ENCODE measurements at regions not wholly inside any gene's neighbourhood (a gene's known extent, or its start where the extent isn't known, plus 50 kb on each side); places are given as distances from the start of the nearest gene placed in this dataset.

GRCh38 chr2:125169022-125169763 is 1144.1 kb downstream of the CNTNAP5 start:
- Histone ChIP-seq H3K9me1 (ENCODE audit: insufficient read depth, low read length) (no peaks in the 10 kb centered on the region), H3K27ac (ENCODE audit: insufficient read depth, low read length) (no peak overlapping the region), H4K20me1 (ENCODE audit: insufficient read depth, low read length) (no peaks in the 10 kb centered on the region), H3K4me2 (ENCODE audit: low read depth, low read length) (no peak overlapping the region), H3K36me3 (ENCODE audit: control insufficient read depth, insufficient read depth, low read length) (no peaks in the 10 kb centered on the region), H3K9me3 (ENCODE audit: control insufficient read depth, insufficient read depth, low read length) (0 out of 2 replicates have a peak, but pooled peaks cover 2% of the 10 kb centered on the region), H2AFZ (replicated peaks; ENCODE audit: low read length, poor library complexity) (no peak overlapping the region), H3K14ac (replicated peaks; ENCODE audit: low read depth, low read length) (no peak overlapping the region), H2BK5ac (ENCODE audit: low read depth, low read length, poor library complexity, severe bottlenecking) (no peak overlapping the region), H2BK20ac (ENCODE audit: low read depth, low read length) (no peak overlapping the region), H3K27me3 (ENCODE audit: control insufficient read depth, insufficient read depth, low read length) (no peaks in the 10 kb centered on the region), H2AK5ac (ENCODE audit: low read depth, low read length) (no peak overlapping the region), H2AK9ac (replicated peaks; ENCODE audit: low read depth, low read length, poor library complexity) (no peak overlapping the region), H2BK15ac (ENCODE audit: low read depth, low read length) (no peak overlapping the region), H3K18ac (ENCODE audit: low read depth, low read length) (no peak overlapping the region), H3K56ac (ENCODE audit: extremely low read depth, insufficient read depth, low read length) (no peak overlapping the region), H2BK120ac (ENCODE audit: low read depth, low read length) (no peak overlapping the region), H3K4me1 (ENCODE audit: control insufficient read depth, insufficient read depth, low read length) (no peaks in the 10 kb centered on the region), H3K23ac (ENCODE audit: low read depth, low read length) (no peak overlapping the region), H4K5ac (ENCODE audit: low read depth, low read length) (no peak overlapping the region), H3K79me1 (ENCODE audit: low read depth in 1 of 2, low read length in 2 of 2) (no peaks in the 10 kb centered on the region), H4K8ac (ENCODE audit: low read depth in 2 of 2, low read length in 2 of 2) (no peak overlapping the region), H3K4ac (ENCODE audit: low read depth, low read length) (no peak overlapping the region), H4K91ac (ENCODE audit: insufficient read depth, low read depth, low read length) (no peak overlapping the region), H3K4me3 (ENCODE audit: insufficient read depth, low read depth, low read length) (no peak overlapping the region), H3K9ac (ENCODE audit: low read depth, low read length) (no peak overlapping the region)
- dilution Hi-C loops (cut with HindIII; ENCODE audit: low sequenced_read_pairs, unreplicated experiment) (no loop called here), in situ Hi-C loops (cut with MboI; ENCODE audit: low sequenced_read_pairs) (no loop called here), intact Hi-C loops (cut with micrococcal nuclease) (no loop called here)
- ATAC-seq (ENCODE audit: low read depth) (no peak), DNase-seq (peak; percentile 16)
- no TSS peak for BruUV-seq (replicated peaks)
- TF ChIP-seq CEBPB (IDR thresholded peaks at IDR 0.05; ENCODE audit: low read depth, low read length): no peak
- TF ChIP-seq ELK1 (IDR thresholded peaks at IDR 0.05; ENCODE audit: borderline replicate concordance, low read depth, low read length): no peak
- no peak for TF ChIP-seq CHD1 (IDR thresholded peaks at IDR 0.05; ENCODE audit: low read depth, low read length)
- no peak for TF ChIP-seq RCOR1 (IDR thresholded peaks at IDR 0.05; ENCODE audit: insufficient replicate concordance, low read length)
- TF ChIP-seq RFX5 (IDR thresholded peaks at IDR 0.05; ENCODE audit: low read depth, low read length): no peak
- no peak for TF ChIP-seq MAFK (IDR thresholded peaks at IDR 0.05; ENCODE audit: low read depth, low read length)
- no peak for TF ChIP-seq MXI1 (IDR thresholded peaks at IDR 0.05; ENCODE audit: borderline replicate concordance, low read depth, low read length)
- no peak for TF ChIP-seq FOS (IDR thresholded peaks at IDR 0.05; ENCODE audit: low read depth, low read length)
- TF ChIP-seq CTCF (conservative IDR thresholded peaks at IDR 0.05; ENCODE audit: low read depth, low read length): no peak
- TF ChIP-seq POLR2A (IDR thresholded peaks at IDR 0.05; ENCODE audit: low read depth, low read length): no peak
- no peak for TF ChIP-seq RAD21 (IDR thresholded peaks at IDR 0.05; ENCODE audit: low read length)
- TF ChIP-seq NFE2L2 (IDR thresholded peaks at IDR 0.05; ENCODE audit: low read depth, low read length): no peak
- TF ChIP-seq USF2 (IDR thresholded peaks at IDR 0.05; ENCODE audit: low read depth, low read length): no peak
- TF ChIP-seq MAZ (IDR thresholded peaks at IDR 0.05; ENCODE audit: borderline replicate concordance, low read depth, low read length): no peak
- no peak for TF ChIP-seq SMC3 (IDR thresholded peaks at IDR 0.05; ENCODE audit: low read depth, low read length)
- TF ChIP-seq BHLHE40 (IDR thresholded peaks at IDR 0.05; ENCODE audit: low read depth, low read length): no peak
- ChIA-PET CTCF (interaction anchor here (0.6 kb wide), 1 partner anchor 196 kb away, joined by 3 read pairs; no protein-coding TSS in a partner anchor), POLR2A (ENCODE audit: unreplicated experiment) (no interaction called here)
- WGBS, 2 experiments (ENCODE audit: extremely low coverage in 2 of 2, insufficient read length in 1 of 2): no CpG with 5 or more reads among the region's 6 CpGs

Data from IMR-90 (cell line).